HG02938 (cell line): ENCODE measurements at regions not wholly inside any gene's neighbourhood (a gene's known extent, or its start where the extent isn't known, plus 50 kb on each side); places are given as distances from the start of the nearest gene placed in this dataset.

ENCODE experiments used
- ATAC-seq: cut with Tn5 transposase; IDR thresholded peaks from one replicate; pipeline ENCODE4 v1.9.1; 2021; ENCODE audit warnings: mild to moderate bottlenecking, moderate library complexity; ENCODE audit not compliant: unreplicated experiment

DNA sequence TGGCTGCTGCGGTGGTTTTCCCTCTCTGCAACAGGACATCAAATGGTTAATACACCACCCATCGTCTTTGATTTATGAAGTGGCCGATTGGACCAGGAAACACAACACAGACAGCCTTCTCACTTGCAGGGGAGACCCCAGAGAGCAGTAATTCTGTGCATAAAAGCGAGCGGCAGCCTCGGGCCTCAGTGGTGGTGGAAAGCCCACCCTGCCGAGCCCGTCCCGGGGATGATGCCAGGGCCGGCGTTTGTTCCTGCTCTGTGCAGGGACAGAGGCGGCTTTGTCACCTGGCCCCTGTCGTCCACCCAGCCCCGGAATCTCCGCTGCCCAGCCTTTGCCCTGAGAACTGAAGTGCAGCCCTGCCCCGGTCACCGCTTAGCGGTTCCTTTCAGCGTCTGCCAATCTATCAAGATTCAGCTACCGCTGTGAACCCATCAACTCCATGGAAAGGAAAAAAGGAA lies 184.4 kb downstream of the TSHZ3 start:
- ATAC-seq = no peak

DNA sequence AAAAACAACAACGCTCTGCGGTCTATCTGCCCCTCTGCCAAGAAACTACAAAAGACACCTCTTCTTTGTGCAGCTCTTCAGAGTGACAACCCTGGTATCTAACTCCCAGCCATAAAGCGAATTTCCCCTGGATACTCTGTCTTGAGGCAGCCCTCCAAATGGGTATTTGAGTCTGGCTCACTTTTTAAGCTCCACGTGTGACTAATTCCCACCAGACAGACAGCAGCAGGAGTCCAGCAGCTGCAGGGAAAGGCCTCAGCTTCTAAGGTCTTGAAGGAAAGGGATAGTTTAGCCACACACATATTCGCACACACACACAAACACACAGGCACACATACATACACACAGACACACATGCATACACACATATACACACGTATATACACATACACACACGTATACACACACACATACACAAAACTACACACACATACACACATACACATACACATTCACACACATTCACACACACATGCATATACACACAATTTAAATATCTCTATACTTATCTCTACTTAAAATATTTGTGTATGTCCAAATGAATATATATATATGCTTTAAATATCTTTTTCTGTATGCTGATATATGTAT lies 188.8 kb downstream of the TSHZ3 start:
- no peak for ATAC-seq

DNA sequence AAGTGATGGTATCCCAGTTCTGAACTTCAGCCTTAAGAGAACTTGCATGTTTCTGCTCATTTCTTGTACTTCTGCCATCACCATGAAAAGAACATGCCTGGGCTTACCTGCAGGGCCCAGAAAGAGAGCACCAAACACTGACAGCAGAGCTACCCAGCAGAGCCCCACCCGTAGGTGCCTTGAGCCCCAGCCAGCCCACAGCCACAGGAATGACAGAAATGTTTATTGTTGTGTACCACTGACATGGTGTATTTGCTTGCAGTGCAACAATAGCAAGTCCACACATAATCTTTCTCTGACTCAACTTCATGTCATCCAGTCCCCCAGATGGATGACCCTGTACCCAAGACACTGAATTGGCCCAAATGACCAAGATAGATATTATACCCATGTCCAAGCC lies 195.2 kb downstream of the TSHZ3 start:
- ATAC-seq = no peak

DNA sequence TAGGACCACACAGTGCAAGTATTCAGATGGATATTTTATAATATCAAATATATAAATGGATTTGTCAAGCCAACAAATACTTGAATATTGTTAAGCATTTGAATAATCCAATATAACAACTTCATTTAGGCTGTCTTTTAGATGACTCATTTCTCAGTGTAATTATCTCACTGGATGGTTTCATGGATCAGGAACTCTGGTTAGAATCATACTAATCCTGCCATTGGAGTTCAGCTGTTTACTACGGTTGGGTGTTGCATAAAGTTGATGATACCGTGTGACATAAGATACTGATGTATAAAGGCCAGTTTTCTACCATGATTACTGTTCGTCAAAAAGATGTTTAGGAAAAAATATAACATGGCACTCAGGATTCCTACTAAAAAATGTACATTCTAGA lies 196.3 kb downstream of the TSHZ3 start:
- ATAC-seq = no peak

DNA sequence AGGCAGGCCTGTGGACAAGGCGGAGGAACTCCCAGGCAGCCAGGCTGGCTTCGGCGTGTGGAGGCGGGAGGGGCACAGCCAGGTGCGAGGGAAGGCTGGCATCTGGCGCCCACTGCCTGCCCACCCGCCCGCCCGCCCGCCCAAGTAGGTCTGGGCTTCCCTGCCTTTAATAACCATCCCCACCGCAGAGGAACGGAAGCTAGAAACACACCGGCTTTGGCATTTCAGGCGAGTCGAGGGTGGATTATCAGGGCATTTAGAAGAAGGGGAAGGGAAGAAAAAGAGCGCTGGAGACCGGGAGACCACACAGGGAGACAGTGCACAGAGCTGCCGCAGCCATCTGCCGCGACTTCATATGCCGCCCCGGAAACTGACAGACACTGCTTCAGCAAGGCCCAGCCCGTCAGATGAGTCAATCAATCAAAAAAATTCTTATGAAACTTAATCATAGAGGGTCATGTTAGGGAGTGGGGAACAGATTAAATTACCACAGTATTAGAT lies 199.7 kb downstream of the TSHZ3 start:
- no peak for ATAC-seq

DNA sequence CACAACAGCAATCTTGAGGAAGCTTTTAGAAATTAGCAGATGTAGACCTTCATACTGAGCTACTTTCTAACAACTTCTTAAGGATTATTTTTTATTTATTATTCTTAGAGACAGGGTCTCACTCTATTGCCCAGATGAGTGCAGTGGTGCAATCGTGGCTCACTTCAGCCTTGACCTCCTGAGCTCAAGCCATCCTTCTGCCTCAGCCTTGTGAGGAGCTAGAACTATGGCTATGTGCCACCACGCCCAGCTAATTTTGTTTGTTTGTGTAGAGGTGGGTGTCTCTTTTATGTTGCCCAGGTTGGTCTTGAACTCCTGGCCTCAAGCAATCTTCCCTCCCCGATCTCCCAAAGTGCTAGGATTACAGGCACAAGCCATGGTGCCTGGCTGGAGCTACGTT lies 200.6 kb downstream of the TSHZ3 start:
- ATAC-seq = no peak

DNA sequence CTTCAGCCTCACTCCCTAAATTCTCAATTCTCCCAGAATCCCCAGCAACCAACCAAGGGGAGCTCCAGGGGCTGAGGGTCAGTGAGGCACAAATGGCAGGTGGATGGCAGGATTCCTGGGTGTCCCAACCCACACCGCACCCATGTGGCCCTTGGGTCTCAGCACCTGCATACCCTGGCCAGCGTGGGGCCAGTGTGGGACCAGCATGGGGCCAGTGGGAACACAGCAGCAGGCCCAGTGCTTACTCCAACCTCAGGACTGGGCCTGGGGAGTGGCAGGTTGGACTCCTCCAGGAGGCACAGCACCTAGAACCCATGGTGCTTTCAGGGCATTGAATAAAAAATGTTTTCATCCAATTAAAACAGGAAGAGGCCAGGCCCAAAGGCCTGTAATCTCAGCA lies 202.0 kb downstream of the TSHZ3 start:
- ATAC-seq = no peak

DNA sequence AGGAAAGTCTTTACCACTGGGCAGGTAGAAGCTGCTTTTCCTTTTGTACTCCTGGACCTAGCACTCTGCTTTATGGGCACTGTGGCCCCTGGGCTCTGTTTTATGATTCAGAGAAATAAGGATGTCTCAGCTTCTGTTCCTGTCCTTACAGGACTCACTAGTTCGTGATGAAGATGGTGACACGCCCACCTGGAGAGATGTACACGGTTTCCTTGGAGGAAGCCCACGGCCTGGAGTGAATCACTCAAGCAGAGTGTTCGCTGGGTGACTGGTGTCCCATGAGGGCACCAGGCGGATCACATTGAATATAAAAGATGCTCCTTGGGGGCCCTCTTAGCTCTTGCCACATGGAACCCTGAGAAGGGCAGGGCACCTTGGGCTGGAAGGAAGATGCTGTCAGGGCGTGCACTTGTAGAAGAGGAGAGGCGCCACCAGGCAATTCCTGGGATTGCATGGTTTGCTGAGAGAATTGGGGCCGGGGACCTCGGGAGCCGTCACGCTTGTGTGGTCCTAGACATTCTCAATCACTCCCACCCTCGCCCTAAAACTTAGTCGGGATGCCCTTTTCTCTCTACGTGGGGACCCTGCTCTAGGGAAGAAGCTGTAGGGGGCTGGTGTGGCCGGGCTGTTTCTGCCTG lies 202.6 kb downstream of the TSHZ3 start:
- no peak for ATAC-seq

DNA sequence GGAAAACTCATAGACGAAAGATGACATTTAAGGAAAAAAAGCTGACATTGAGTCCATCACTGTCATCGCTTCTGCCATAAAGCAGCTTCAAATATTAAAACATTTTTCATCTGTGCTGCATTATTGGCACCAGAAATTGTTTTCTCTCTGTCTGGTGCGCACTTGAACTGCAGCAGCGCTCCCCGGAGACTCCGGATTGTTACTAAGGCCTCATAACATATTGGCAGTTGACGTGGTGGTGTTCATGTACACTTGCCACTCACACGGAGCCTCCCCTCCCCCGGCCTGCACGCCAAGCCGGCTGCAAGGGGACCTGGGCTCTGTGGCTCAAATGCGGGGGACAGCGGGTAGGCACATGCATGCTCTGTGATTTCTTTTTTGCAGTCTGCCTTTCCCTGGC lies 203.2 kb downstream of the TSHZ3 start:
- ATAC-seq = no peak

DNA sequence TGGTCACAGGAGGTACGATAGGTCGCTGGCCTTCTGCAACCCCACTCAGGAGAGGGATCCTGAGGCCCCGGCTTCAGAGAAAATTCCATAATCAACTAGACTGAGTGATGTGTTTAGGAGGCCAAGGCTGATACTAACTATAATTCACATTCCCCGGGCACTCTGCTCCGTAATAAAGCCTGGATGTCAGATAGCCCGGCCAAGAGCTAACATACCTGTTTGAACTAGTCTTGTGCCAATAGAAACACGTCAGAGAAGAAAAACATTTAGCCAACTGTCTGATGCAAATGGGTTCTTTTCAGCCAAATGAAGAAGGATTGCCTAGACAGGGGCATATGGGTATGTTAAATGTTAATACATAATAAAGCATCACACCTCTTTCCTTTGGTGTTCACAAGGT lies 204.2 kb downstream of the TSHZ3 start:
- no peak for ATAC-seq

DNA sequence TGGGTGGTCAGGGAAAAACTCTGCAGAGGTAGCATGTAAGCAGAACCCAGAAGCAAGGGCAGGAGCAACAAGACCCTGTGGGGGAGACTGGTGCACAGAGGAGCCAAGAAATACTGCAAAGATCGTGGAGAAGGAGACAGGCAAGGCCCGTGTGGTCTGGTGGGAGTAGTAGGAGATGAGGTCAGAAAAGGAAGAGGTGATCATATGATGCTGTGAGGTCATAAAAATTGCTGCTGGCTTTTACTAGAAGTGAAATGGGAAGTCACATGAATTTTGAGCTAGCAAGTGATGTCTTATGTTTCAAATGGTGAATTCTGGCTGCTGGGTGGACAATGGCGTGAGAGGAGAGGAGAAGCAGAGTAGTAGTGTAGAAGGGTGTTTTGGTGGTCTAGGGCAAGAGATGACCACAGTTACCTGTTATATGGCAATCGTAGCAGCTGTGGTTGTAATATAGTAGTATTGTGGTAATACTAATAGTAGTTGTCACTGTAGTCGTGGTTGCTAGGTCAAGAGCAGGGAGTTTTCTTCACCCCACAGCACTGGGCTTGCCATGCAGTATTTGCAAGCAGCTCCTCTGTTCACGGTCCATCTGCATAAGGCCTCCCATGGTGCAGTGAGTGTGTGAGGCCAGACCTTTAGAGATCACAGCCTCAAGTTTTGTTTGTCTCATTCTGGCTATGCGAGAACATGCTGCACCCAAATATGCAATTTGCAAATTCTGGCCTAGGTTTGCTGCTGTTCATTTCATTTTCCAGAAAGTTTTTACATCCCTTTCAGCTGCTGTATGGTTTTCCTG lies 205.0 kb downstream of the TSHZ3 start:
- no peak for ATAC-seq

DNA sequence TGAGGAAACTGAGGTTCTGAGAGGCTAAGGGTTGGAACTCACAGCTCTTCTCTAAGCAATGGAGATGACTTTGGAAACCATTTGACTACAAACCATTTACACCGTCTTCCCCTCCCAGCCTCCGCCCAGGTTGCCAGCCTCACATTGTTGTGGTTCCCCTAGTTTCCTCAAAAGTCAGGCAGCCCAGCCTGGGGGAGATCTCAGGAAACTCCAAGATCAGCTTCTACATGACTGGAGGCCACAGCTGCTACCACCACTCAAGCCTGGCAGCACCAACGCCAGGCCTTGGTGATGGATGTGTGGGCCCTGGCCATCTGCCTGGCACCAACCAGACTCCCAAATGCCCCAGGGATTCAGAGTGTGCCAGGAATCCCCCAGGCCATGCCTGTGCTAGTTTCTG lies 207.9 kb downstream of the TSHZ3 start:
- ATAC-seq = no peak

DNA sequence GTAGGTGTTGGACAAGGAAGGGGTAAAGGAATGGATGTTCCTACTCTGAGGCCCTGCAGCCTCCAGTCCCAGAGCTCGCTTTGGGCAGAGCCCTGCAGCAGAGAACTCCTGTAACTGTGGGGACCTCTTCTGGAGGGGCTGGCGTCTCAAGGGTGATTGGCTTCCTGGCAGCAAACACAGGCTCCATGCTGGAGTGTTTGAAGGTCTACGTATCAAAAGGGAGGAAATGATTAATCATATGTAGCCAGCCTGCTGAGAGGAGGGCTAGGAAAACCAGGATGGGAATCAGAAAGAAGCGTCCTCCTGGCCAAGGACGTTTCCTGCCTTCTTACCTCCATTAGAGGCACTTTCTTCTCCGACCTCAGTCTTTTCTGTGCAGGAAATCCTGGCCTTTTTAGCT lies 208.5 kb downstream of the TSHZ3 start:
- ATAC-seq = no peak

DNA sequence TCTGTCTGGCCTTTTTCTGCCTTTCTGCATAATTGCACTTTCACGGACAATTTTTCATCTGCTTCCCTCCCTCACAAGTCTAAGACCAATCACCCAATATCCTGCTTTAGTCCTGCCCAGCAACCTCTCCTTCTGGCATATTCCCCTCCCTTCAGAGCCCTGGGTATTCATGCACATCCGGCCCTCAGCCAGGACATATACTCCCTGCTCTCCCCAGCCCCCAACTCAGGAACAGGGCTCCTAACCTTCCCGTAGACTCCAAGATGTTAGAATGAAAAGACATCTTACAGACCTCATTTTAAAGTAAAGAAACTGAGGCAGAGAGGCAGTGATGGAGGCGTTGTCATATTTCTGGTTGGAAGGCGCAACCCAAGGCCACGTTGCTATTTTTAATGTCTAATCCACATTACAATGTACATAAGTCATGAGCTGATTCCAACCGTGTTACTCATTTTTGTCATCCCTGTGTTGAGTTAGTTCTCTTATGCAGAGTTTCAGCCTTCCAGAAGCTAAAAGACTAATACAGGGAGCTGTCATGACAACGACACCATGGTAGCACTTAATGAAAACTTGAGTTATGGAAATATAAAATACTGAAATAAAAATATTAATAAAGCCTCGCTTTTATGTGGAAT lies 209.2 kb downstream of the TSHZ3 start:
- ATAC-seq = no peak

DNA sequence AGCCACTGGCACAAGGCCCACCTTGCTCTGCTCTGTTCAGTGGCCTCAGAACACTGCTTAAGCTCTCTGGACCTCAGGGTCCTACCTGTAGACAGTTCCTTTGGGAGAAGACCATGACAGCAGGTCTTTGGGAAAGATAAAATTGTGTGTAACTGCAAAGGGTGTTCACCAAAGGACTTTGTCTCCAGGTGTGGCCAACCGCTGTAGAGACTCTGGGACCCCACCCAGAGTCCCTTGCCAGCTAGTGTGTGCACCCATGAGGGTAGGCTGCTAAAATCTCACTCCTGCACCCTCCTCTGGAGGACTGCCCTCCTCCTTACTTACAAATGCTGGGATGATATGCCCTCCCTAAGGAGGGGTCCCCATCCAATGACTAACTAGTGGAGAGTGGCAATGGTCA lies 211.2 kb downstream of the TSHZ3 start:
- ATAC-seq = no peak

DNA sequence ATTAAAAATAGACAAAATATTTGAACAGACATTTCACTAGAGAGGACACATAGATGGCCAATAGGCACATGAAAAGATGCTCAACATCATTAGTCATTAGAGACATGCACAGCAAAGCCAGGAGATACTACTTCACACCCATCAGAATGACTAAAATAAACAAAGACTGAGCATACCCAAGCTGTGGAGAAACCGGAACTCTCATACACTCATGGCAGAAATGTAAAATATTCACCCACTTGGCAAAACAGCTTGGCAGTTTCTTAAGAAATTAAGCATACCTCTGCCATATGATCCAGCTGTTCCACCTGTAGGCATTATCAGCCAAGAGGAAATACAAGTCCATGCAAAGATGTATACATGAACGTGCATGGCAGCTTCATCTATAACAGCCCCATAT lies 213.4 kb downstream of the TSHZ3 start:
- no peak for ATAC-seq

DNA sequence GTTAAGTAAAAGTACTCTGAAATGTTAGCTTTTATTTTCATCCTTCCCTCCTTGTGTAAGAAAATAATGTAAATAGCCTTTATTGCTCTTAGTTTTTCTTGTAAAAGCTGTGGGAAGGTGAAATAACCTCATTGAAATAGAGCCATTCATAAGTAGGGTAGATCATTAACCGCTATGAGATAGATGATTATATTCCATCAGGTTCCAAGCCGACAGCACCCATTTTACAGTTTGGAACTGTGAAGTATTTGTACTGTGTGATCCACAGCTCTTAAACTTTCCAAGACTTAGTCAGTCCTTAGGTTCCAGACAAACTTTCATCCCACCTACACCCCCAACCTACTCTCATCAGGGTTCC lies 216.5 kb downstream of the TSHZ3 start:
- no peak for ATAC-seq

DNA sequence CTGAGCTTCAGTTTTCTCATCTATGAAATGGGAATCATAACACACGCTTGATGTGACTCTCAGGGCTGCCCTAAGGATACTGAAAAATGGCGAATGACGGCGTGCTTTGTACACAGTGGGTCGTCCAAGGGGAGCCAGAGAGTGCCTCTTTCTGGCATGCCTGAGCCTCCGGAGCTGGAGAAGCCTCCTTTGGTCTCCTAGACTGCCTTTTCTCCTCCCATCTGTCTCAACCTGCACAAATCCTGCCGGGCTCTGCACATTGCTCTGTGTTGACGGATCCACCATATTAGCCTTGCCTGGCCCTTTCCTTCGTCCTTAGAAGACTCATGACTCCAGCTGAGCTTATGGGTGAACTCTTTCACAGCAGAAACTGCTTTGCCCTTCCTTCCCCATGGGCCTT lies 220.9 kb downstream of the TSHZ3 start:
- no peak for ATAC-seq

DNA sequence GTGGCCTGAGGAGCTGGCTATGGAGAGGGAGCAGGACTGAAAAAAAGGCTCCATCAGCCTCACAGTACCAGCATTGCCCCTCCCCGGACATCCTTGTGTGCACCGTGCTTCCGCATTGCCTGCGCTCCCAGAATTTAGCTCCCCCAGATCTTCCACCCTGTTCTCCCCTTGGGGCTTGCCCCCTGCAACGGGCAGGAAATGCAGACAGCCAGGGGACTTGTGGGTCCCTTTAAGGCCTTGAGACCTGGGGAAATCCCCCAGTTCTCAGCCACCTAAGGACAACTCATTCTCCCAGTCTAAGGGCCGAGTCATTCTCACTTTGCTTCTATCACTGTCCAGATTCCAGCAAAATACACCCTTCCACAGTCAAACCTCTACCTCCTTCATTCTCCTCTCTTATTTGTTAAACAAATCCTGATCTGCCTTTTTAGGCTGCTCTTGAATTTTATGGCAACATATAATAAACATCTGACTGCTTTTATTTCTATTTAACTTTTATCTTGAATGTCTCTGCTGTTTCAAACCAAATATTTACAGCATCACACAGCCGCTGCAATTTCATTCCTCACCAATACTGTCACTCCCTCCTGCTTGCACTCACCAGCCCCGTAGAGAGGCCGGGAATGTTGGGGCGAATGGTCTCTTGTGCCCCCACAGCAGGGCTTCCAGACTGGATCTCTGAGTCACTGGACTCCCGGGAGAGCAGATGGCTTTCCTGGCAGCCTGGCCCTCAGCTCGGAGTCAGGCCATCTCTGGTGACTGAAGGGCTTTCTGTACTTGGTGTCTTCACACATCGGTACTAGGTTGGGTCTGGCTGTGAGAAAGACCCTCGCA lies 221.9 kb downstream of the TSHZ3 start:
- ATAC-seq = no peak

DNA sequence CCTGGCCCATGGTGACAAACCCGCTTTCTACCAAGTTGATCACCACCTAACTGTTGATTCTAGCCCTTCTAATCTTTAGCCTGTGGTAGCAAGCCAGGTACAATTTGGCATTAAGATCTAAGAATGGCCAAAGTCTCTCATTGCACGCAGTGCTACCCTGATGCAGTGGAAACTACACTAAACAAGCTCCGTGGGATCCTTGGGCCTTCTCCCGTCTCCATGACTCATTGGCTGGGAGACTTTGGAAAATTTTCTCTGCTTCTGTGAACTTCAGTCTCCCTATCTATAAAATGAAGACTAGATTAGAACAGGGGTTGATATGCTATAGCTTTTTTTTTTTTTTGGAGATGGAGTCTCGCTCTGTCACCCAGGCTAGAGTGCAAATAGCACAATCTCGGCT lies 223.0 kb downstream of the TSHZ3 start:
- ATAC-seq = no peak

DNA sequence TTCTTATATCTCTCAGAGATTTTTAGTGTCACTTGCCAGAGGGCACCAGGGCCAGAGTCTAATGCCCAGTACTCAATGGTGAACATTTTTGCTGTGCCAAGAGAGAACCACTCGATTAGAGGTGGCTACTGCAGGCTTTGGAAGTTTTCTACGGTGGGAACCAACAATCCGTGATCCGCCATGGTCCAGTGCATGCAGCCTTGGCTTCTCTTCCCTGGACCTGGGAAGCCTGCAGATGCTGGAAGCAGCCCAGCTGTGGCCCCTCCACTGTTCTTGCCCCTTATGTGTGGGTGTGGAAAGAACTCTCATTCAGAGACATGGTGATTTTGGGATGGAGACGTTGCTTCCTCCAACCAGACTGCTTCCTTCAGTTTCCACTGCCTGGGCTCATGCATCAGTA lies 224.2 kb downstream of the TSHZ3 start:
- no peak for ATAC-seq
